ENCODE measurements at regions not wholly inside any gene's neighbourhood (a gene's known extent, or its start where the extent isn't known, plus 50 kb on each side); places are given as distances from the start of the nearest gene placed in this dataset.

DNA sequence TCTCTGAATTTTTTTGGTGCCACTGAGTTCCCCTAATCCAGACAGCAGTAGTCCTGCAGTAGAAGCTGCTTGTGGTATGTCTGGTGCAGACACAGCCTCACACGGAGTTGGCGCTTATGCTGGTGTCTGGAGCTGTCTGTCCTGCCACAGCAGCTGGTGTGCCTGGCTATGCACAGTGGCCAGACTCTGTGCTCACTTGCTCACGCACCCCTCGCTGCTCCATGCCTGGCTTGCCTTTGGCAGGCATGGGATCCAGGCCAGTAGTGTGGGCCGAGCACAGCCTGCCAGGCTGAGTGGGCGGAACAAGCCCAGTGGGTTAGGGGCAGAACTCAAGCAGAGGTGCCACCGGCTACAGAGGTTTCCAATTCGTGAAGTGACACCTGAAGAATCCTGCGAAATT lies 845.9 kb upstream of the PCDH9 start:
- no peak for TF ChIP-seq KDM5A (IDR thresholded peaks at IDR 0.05)
- no peak for TF ChIP-seq SMC3 (IDR thresholded peaks at IDR 0.05)
- no peak for TF ChIP-seq EP300 (IDR thresholded peaks at IDR 0.05)
- TF ChIP-seq CHD2 (IDR thresholded peaks at IDR 0.05; ENCODE audit: low read length, partially characterized antibody), result no peak
- TF ChIP-seq, protein P1, sequence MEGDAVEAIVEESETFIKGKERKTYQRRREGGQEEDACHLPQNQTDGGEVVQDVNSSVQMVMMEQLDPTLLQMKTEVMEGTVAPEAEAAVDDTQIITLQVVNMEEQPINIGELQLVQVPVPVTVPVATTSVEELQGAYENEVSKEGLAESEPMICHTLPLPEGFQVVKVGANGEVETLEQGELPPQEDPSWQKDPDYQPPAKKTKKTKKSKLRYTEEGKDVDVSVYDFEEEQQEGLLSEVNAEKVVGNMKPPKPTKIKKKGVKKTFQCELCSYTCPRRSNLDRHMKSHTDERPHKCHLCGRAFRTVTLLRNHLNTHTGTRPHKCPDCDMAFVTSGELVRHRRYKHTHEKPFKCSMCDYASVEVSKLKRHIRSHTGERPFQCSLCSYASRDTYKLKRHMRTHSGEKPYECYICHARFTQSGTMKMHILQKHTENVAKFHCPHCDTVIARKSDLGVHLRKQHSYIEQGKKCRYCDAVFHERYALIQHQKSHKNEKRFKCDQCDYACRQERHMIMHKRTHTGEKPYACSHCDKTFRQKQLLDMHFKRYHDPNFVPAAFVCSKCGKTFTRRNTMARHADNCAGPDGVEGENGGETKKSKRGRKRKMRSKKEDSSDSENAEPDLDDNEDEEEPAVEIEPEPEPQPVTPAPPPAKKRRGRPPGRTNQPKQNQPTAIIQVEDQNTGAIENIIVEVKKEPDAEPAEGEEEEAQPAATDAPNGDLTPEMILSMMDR (IDR thresholded peaks at IDR 0.05), result no peak
- TF ChIP-seq, protein P2, sequence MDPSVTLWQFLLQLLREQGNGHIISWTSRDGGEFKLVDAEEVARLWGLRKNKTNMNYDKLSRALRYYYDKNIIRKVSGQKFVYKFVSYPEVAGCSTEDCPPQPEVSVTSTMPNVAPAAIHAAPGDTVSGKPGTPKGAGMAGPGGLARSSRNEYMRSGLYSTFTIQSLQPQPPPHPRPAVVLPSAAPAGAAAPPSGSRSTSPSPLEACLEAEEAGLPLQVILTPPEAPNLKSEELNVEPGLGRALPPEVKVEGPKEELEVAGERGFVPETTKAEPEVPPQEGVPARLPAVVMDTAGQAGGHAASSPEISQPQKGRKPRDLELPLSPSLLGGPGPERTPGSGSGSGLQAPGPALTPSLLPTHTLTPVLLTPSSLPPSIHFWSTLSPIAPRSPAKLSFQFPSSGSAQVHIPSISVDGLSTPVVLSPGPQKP (IDR thresholded peaks at IDR 0.05; ENCODE audit: low read depth, low read length), result no peak
- no peak for TF ChIP-seq KDM1A (IDR thresholded peaks at IDR 0.05; ENCODE audit: low read depth)
- TF ChIP-seq POLR2A (IDR thresholded peaks at IDR 0.05; ENCODE audit: low read length), result no peak
